Neural cell (in vitro differentiated cells): ENCODE measurements at regions not wholly inside any gene's neighbourhood (a gene's known extent, or its start where the extent isn't known, plus 50 kb on each side); places are given as distances from the start of the nearest gene placed in this dataset.

Experiments
- H2AFZ ChIP-seq: fragments of 200-600, 300-800 bp; sonication (generic), shearing (Covaris generic); 2 replicates; pipeline ENCODE4 v1.6.0; 2014; ENCODE audit warnings: low read depth, mild to moderate bottlenecking, antibody characterized with exemption, low read length, moderate library complexity
- H3F3A ChIP-seq: fragments of 200-600 bp; shearing (Covaris generic); 2 replicates; pipeline ENCODE4 v1.6.1; 2016; ENCODE audit warnings: mild to moderate bottlenecking, moderate library complexity, mixed read lengths, antibody characterized with exemption, low read length; ENCODE audit not compliant: insufficient read depth, poor library complexity, severe bottlenecking
- H3K27ac ChIP-seq: fragments of 200-600, 300-800 bp; sonication (generic), shearing (Covaris generic); 2 replicates; pipeline ENCODE4 v1.5.1; 2014; ENCODE audit warnings: mild to moderate bottlenecking, low read length, moderate library complexity
- H3K27me3 ChIP-seq: fragments of 300-800, 200-600 bp; sonication (generic), shearing (Covaris generic); 2 replicates; pipeline ENCODE4 v1.6.0; 2014; ENCODE audit warnings: mild to moderate bottlenecking, low read depth, low read length, moderate library complexity; ENCODE audit not compliant: insufficient read depth
- H3K36me3 ChIP-seq: fragments of 300-800, 200-600 bp; sonication (generic), shearing (Covaris generic); 2 replicates; pipeline ENCODE4 v1.5.1; 2014; ENCODE audit warnings: mild to moderate bottlenecking, antibody characterized with exemption, low read length, moderate library complexity; ENCODE audit not compliant: insufficient read depth
- H3K4me2 ChIP-seq: fragments of 300-800, 200-600 bp; sonication (generic), shearing (Covaris generic); 2 replicates; pipeline ENCODE4 v1.6.0; 2014; ENCODE audit warnings: mild to moderate bottlenecking, low read length
- H3K4me3 ChIP-seq: fragments of 300-800, 200-600 bp; sonication (generic), shearing (Covaris generic); 2 replicates; pipeline ENCODE4 v1.5.1; 2014; ENCODE audit warnings: mild to moderate bottlenecking, low read length, moderate library complexity
- H3K79me2 ChIP-seq: fragments of 200-600 bp; shearing (Covaris generic); replicated peaks from 2 replicates; pipeline ENCODE4 v1.6.0; 2014; ENCODE audit warnings: mild to moderate bottlenecking, low read length, moderate library complexity; ENCODE audit not compliant: insufficient read depth
- H3K9ac ChIP-seq: fragments of 300-800, 200-600 bp; sonication (generic), shearing (Covaris generic); 2 replicates; pipeline ENCODE4 v1.6.1; 2016; ENCODE audit warnings: mild to moderate bottlenecking, low read length, mixed read lengths
- H3K9me2 ChIP-seq: fragments of 200-600 bp; shearing (Covaris generic); 2 replicates; pipeline ENCODE4 v1.6.1; 2016; ENCODE audit warnings: mild to moderate bottlenecking, low read length, mixed read lengths; ENCODE audit not compliant: insufficient read depth
- H3K9me3 ChIP-seq: fragments of 200-600, 300-800 bp; sonication (generic), shearing (Covaris generic); 2 replicates; pipeline ENCODE4 v1.6.1; 2016; ENCODE audit warnings: mild to moderate bottlenecking, mixed run types, low read length, moderate library complexity, mixed read lengths
- H4K20me1 ChIP-seq: fragments of 200-600 bp; shearing (Covaris generic); 2 replicates; pipeline ENCODE4 v1.6.1; 2016; ENCODE audit warnings: mild to moderate bottlenecking, mixed run types; ENCODE audit not compliant: insufficient read depth
- EP300 ChIP-seq: fragments of 450-650 bp; conservative IDR thresholded peaks from 2 replicates; pipeline ENCODE4 v1.6.1; 2014; ENCODE audit warnings: antibody characterized with exemption, mild to moderate bottlenecking, moderate library complexity; ENCODE audit not compliant: poor library complexity, severe bottlenecking
- EZH2 ChIP-seq: fragments of 200-600, 300-800 bp; shearing (Covaris generic), sonication (generic); IDR thresholded peaks from 2 replicates; pipeline ENCODE4 v1.6.1; 2014; ENCODE audit warnings: antibody characterized with exemption, low read length, borderline replicate concordance, mild to moderate bottlenecking; ENCODE audit not compliant: insufficient read depth, poor library complexity, severe bottlenecking
- MXI1 ChIP-seq: fragments of 450-650 bp; conservative IDR thresholded peaks from 2 replicates; pipeline ENCODE4 v1.6.1; 2014; ENCODE audit warnings: antibody characterized with exemption, mild to moderate bottlenecking; ENCODE audit not compliant: poor library complexity, severe bottlenecking
- POLR2AphosphoS5 ChIP-seq: IDR thresholded peaks from 2 replicates; pipeline ENCODE4 v1.6.1; 2012
- RAD21 ChIP-seq: fragments of 450-650 bp; conservative IDR thresholded peaks from 2 replicates; pipeline ENCODE4 v1.6.1; 2014; ENCODE audit warnings: antibody characterized with exemption, mild to moderate bottlenecking, moderate library complexity
- SMC3 ChIP-seq: fragments of 450-650 bp; conservative IDR thresholded peaks from 2 replicates; pipeline ENCODE4 v1.6.1; 2014; ENCODE audit warnings: antibody characterized with exemption, mild to moderate bottlenecking, moderate library complexity; ENCODE audit not compliant: poor library complexity
- TAF1 ChIP-seq: IDR thresholded peaks from 2 replicates; pipeline ENCODE4 v1.6.1; 2012; ENCODE audit warnings: low read depth
- TF ChIP-seq, protein P1 (sequence below): IDR thresholded peaks from 2 replicates; pipeline ENCODE4 v1.6.1; 2012; ENCODE audit warnings: borderline replicate concordance
- TF ChIP-seq, protein P2 (sequence below): fragments of 450-650 bp; IDR thresholded peaks from 2 replicates; pipeline ENCODE4 v1.5.1; 2014; ENCODE audit warnings: antibody characterized with exemption, mild to moderate bottlenecking, moderate library complexity; ENCODE audit not compliant: poor library complexity, severe bottlenecking

DNA sequence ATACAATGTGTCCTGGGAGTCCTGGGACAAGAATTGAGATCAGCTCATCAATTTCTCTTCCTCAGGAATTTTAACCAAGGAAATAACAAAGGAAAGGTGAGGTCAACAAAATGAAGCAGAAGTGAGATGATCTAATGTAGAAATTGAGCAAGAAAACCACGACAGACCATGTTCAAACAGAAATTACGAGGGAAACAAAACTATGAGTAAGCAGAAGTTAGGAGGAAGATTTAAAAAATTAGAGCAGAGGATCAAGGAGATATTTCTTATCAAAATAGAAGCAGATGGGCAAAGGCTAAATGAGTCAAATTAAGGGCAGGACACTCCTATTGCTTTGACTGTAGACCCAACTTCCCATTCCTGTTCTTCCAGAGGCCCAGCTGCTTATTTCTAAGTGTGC is 97.4 kb downstream of the HINT1 start:
- H4K20me1 ChIP-seq = no peaks in the 10 kb centered on the region
- TF ChIP-seq MXI1 (no peak), RAD21 (no peak), POLR2AphosphoS5 (no peak), SMC3 (no peak), EP300 (no peak), TAF1 (no peak), EZH2 (no peak)
- TF ChIP-seq, protein P1, sequence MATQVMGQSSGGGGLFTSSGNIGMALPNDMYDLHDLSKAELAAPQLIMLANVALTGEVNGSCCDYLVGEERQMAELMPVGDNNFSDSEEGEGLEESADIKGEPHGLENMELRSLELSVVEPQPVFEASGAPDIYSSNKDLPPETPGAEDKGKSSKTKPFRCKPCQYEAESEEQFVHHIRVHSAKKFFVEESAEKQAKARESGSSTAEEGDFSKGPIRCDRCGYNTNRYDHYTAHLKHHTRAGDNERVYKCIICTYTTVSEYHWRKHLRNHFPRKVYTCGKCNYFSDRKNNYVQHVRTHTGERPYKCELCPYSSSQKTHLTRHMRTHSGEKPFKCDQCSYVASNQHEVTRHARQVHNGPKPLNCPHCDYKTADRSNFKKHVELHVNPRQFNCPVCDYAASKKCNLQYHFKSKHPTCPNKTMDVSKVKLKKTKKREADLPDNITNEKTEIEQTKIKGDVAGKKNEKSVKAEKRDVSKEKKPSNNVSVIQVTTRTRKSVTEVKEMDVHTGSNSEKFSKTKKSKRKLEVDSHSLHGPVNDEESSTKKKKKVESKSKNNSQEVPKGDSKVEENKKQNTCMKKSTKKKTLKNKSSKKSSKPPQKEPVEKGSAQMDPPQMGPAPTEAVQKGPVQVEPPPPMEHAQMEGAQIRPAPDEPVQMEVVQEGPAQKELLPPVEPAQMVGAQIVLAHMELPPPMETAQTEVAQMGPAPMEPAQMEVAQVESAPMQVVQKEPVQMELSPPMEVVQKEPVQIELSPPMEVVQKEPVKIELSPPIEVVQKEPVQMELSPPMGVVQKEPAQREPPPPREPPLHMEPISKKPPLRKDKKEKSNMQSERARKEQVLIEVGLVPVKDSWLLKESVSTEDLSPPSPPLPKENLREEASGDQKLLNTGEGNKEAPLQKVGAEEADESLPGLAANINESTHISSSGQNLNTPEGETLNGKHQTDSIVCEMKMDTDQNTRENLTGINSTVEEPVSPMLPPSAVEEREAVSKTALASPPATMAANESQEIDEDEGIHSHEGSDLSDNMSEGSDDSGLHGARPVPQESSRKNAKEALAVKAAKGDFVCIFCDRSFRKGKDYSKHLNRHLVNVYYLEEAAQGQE = no peak
- TF ChIP-seq, protein P2, sequence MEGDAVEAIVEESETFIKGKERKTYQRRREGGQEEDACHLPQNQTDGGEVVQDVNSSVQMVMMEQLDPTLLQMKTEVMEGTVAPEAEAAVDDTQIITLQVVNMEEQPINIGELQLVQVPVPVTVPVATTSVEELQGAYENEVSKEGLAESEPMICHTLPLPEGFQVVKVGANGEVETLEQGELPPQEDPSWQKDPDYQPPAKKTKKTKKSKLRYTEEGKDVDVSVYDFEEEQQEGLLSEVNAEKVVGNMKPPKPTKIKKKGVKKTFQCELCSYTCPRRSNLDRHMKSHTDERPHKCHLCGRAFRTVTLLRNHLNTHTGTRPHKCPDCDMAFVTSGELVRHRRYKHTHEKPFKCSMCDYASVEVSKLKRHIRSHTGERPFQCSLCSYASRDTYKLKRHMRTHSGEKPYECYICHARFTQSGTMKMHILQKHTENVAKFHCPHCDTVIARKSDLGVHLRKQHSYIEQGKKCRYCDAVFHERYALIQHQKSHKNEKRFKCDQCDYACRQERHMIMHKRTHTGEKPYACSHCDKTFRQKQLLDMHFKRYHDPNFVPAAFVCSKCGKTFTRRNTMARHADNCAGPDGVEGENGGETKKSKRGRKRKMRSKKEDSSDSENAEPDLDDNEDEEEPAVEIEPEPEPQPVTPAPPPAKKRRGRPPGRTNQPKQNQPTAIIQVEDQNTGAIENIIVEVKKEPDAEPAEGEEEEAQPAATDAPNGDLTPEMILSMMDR = no peak
- H3K79me2 ChIP-seq = no peaks in the 10 kb centered on the region
- no peaks in the 10 kb centered on the region for H3K9me2 ChIP-seq
- H3K4me2 ChIP-seq = no peak overlapping the region
- H3F3A ChIP-seq = no peaks in the 10 kb centered on the region
- no peak overlapping the region for H3K27ac ChIP-seq
- H3K9ac ChIP-seq = no peak overlapping the region
- H2AFZ ChIP-seq = no peak overlapping the region
- H3K36me3 ChIP-seq = no peaks in the 10 kb centered on the region
- no peaks in the 10 kb centered on the region for H3K9me3 ChIP-seq
- H3K27me3 ChIP-seq = no peaks in the 10 kb centered on the region
- no peak overlapping the region for H3K4me3 ChIP-seq

DNA sequence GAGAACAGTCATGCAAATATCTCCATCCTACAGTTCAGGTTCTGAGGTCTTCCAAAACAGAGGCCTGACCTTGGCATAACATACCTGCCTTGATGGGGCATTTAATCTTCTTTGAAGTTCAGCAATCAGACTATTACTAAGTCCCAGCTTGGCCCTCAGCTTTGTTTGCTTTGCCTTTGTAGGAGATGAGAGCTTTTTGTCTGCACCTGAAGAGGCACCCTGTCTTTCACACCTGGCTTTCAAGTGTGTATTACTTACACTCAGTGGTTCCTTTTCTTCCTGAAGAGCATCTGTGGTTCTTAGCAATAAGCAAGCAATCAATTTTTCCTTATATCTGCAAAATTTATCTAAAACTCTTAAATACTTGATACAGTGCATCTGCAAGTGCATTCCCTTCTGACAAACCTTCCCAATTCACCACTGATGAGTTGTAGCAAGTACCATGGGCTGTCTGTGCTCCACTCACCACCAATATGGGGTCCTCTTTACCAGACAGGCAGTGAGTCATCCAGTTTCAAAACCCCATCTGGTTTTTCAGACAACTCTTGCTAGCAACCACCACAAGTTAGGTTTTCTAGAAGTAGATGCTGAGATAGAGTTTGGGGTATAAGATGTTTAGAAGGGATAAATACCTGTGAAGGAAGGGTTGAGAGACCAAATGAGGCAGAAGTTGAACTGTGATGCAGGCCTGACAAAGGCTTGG is 100.2 kb downstream of the HINT1 start:
- no peaks in the 10 kb centered on the region for H3K27me3 ChIP-seq
- H3K4me2 ChIP-seq = no peak overlapping the region
- TF ChIP-seq, protein P1 = no peak
- TF ChIP-seq EP300 (no peak), RAD21 (no peak), POLR2AphosphoS5 (no peak), EZH2 (no peak), MXI1 (no peak), SMC3 (no peak), TAF1 (no peak)
- TF ChIP-seq, protein P2 = no peak
- H2AFZ ChIP-seq = no peak overlapping the region
- no peaks in the 10 kb centered on the region for H3K36me3 ChIP-seq
- H3K9me2 ChIP-seq = no peaks in the 10 kb centered on the region
- H3F3A ChIP-seq = no peaks in the 10 kb centered on the region
- no peak overlapping the region for H3K9ac ChIP-seq
- no peaks in the 10 kb centered on the region for H4K20me1 ChIP-seq
- no peaks in the 10 kb centered on the region for H3K79me2 ChIP-seq
- H3K9me3 ChIP-seq = no peaks in the 10 kb centered on the region
- H3K4me3 ChIP-seq = no peak overlapping the region
- no peak overlapping the region for H3K27ac ChIP-seq
